NCI-H526 (cell line): ENCODE measurements at regions not wholly inside any gene's neighbourhood (a gene's known extent, or its start where the extent isn't known, plus 50 kb on each side); places are given as distances from the start of the nearest gene placed in this dataset.
A peak's percentile ranks its signal among the peaks of the same experiment; 100 is the strongest.

Experiments
- DNase-seq, 2 experiments: peaks; one replicate each; lab custom pipeline; 2025; lab: John Stamatoyannopoulos, UW

- DNase-seq = no peak
These were observed 147.4 kb upstream of the MAOA start for GRCh38 chrX:43508694-43509093.

DNA sequence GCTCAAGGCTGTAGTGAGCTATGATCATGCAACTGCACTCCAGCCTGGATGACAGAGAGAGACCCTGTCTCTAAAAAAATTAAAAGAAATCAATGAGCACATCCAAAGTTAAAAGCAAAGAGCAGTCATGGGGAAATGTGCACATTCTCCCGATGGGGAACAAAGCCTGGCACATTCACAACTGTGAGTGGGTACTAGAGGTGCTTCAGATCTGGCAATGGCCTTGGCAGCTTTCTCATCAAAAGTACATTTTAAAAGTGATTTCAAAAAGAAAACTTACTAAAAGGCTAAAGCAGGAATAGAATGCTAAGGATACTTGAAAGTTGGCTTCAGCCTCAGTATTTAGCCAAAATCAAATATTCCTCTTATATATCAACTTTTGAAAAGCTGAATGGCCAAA lies 145.9 kb upstream of the MAOA start:
- DNase-seq = no peak

DNA sequence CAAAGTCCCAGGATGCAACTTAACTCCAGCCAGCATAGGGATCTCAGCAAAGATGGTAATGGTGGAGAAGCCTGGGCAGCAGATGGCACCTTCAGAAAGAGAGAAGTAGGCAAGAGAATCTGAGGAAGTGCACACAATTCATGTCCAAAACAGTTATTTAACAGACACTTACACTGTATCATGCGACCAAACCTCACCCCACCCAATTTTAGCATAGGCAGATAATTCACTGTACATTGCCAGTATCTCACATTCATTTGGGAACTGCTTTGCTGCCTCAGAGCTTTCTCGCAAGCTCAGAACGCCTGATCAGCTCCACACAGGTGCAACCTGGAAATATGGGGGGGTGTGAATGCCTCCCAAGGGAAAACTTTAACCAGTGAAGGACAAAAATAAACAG lies 143.0 kb upstream of the MAOA start:
- DNase-seq = no peak

DNA sequence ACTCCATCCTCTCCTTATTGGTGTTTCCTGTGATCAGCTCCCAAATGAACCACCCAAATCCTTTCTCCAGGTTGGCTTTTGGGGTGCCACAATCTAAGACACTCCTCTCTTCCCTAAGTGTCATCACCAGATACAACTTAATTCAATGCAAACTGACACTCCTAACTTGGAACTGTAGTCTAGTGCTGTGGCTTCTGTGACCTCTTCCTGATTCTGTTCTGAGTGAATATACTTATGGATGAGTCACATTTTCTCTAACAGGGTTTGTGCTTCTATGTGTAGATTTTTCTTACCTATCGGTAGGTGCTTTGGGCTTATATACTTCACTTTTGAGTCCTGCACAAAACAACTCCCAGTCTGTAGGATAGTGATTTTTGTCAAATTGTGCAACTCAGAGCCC lies 141.3 kb upstream of the MAOA start:
- DNase-seq = no peak

DNA sequence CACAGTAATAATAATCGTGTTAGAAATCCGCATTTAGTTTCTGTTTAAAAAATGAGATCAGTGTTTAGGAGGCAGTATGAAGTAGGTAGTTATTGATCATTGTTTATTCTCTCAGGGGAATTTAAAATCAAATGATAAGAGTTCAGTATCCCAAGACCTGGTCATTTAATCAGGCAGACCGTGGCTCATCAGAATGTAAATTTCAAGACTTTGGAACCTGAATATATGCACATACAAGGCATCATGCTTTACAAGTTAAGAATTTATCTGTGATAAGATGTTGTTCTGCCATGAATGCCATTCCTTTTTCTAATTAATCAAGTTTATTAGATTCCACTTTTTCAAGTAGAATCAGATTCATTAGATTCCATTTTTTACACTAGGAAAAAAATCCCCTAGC lies 133.5 kb upstream of the MAOA start:
- no peak for DNase-seq

GRCh38 chrX:43525901-43526610 lies 130.0 kb upstream of the MAOA start:
- DNase-seq = no peak

GRCh38 chrX:43526878-43527277 lies 129.2 kb upstream of the MAOA start:
- no peak for DNase-seq

DNA sequence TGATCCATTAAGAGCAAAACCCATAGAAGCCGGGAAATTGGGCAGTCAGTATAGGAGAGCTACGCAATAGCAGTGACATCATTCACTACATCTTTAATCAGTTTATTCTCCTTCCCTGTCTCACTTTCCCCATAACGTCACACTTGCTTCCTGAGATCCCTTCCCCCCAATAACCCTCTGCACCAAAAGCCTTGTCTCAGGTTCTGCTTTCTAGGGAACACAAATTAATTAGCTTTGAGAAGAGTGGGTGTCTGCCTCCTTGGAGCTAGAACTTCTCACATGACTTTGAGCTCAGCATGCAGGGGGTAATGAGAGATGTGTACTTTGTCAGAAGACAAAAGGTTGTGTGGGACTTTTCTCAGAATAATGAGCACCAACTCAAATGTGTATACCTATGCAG lies 128.3 kb upstream of the MAOA start:
- no peak for DNase-seq

GRCh38 chrX:43530837-43531236 lies 125.3 kb upstream of the MAOA start:
- DNase-seq = no peak

DNA sequence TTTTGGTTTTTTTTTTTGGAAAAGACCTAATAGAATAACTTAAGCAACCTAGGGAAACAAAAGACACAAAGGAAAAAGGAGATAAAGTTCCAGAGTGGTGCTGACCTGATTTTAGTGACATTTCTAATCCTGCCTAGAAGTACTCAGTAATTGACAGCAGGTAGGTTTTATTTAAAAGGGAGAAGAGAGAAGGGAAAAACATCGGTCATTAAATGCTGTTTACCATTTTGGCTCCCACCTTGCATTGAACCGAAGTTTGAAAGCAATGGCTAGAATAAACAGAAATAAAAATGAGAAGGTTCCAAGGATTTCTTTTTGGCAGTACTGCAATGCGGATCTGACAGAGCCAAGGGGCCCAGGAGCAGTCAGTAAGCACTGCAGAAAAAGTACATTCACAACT lies 115.8 kb upstream of the MAOA start:
- no peak for DNase-seq

DNA sequence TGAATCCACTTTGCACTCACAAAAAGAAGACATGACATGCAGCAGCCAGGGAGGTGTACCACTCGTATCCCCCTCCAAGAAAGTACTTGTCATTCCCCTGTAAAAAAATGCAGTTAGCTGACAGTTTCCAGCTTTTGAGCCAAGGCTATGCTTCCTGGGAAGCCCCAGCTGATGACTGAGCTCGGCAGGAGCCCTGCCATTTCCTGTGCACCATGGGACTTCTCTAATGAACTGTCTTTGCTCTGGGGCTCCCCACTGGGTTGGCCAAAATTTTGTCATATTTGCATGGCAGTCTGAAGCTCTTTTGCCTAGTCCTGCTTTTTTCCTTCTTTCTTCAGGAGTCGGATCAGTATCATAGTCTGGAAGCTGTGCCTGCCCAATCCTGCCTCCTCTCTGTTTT lies 104.5 kb upstream of the MAOA start:
- DNase-seq = no peak

- DNase-seq = no peak
These were observed 103.9 kb upstream of the MAOA start for GRCh38 chrX:43552156-43552555.

- DNase-seq = no peak
These were observed 103.4 kb upstream of the MAOA start for GRCh38 chrX:43552703-43553102.

DNA sequence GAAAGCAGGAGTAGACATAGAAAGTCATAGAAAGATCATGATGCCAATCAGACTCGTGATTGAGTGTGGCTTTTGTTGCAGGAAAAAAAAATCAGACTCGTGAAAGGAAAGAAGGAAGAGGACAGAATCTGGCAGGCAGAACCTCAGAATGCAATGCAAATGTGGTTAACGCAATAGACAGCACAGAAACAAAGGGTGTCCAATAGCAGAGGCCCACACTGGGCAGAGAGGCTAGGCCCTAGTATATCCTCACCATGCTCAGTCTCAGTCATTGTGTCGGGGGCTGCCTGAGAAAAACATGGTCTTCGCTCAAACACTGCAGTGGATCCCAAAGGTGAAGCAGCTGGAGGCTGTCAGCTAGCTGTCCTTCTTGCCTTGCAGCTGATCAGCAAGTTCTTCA lies 102.8 kb upstream of the MAOA start:
- no peak for DNase-seq

- DNase-seq = no peak
These were observed 99.9 kb upstream of the MAOA start for GRCh38 chrX:43556207-43556606.

GRCh38 chrX:43557792-43558191 lies 98.3 kb upstream of the MAOA start:
- peak; percentile 0 to 61 for DNase-seq

- DNase-seq = peak; percentile 42 to 49
These were observed 96.5 kb upstream of the MAOA start for GRCh38 chrX:43559644-43560043.

DNA sequence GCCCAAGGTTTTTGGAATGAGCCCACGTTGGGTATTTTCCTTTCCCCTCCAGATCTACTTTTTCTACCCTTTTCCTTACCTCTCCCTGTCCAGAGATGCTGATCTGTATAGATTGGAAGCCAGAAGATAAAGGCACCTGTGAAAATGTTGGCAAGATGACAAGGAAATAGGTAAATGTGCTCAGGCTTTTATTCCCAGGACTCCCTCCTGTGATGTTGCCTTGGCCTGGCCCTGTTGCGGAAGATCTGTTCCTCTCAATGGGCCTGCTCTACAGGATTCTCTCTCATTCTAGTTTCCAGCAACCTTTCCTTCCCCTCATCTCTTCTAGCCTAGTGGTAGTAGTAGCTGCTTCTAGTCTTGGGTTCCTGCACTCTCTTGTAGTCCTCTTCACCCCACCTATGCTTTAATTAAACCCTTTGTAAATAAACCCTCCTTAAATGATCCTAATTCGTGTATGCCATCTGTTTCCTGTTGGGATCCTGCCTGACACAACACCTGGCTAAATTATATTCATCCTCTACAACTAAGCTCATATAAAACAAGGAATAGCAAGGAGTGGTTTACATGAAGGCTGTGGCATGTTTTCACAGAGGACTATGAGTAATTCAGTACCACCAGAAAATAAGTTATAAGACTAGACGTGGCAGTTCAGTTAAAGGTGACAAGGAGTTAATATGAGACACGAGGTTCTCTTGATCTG lies 95.7 kb upstream of the MAOA start:
- DNase-seq = no peak

- DNase-seq = no peak
These were observed 93.7 kb upstream of the MAOA start for GRCh38 chrX:43562372-43562771.

DNA sequence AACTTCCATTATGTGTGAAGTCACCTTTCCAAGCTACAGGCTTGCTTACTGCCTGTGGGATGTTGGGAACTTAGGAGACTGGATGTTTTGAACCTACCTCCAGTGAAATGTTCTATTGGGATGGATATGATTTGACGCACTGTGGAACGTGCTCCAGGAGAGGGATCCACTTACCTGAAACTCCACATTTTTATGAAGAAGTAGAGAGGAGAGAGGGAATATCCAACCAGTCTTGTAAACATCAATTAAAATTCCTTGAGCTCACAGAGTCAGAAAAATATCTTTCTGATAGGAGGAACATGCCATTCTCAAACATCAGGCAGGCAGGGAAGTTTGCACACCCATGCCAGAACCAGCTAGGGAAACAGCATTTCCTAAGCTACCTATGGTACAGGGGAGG lies 91.1 kb upstream of the MAOA start:
- no peak for DNase-seq

GRCh38 chrX:43566170-43566569 lies 89.9 kb upstream of the MAOA start:
- no peak for DNase-seq

DNA sequence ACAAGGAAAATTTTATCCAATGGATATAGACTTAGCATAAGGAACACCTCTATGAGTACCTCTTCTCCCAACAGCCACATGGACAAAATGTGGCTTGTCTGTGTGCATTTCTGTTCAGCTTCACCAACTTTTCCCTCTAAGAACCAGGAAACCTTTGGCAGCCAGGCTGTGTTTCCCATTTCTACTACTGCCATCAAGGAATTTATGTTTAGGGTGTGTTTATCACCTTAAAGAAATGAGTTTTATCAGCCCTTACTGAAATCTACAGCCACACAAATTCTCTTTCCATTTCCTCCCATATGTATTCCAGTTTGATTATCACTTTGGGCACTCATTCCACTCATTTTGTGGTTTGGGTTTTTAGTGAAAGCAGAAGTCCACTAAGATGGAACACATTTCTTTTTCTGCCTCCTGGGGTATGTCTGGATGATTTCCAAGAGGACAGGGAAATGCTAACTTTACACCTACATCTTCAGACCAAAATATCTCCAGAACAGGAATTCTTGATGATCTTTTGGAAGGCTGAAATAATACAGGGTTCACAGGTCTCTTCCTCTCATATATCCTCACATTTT lies 82.6 kb upstream of the MAOA start:
- DNase-seq = no peak

- DNase-seq = no peak
These were observed 75.5 kb upstream of the MAOA start for GRCh38 chrX:43580621-43581020.

- DNase-seq = no peak
These were observed 74.9 kb upstream of the MAOA start for GRCh38 chrX:43581167-43581566.
